Keratinocyte (primary cell): ENCODE measurements at regions not wholly inside any gene's neighbourhood (a gene's known extent, or its start where the extent isn't known, plus 50 kb on each side); places are given as distances from the start of the nearest gene placed in this dataset.

Source experiments
- DNase-seq: peaks from one replicate; pipeline ENCODE4 v3.0.0-alpha.2; 2011; ENCODE audit warnings: low read depth, missing footprints, low spot score
- FAIRE-seq: peaks from 2 replicates; lab custom pipeline; 2011; peaks lifted over from hg19 to GRCh38; lab: Jason Lieb, UNC
- H2AFZ ChIP-seq: 2 replicates; pipeline ENCODE4 v1.6.0; 2012; ENCODE audit warnings: low read length, control low read depth, inconsistent platforms; ENCODE audit not compliant: control insufficient read depth
- H3K27ac ChIP-seq: 2 replicates; pipeline ENCODE4 v1.5.1; 2011; ENCODE audit warnings: low read length; ENCODE audit not compliant: control insufficient read depth, insufficient read depth
- H3K27me3 ChIP-seq: 3 replicates; pipeline ENCODE4 v1.6.0; 2011; ENCODE audit warnings: low read length; ENCODE audit not compliant: control insufficient read depth, insufficient read depth; ENCODE audit errors: extremely low read depth
- H3K36me3 ChIP-seq, 2 experiments: 2 replicates in 1 of 2; 3 replicates in 1 of 2; pipeline ENCODE4 v1.5.1; 2011; ENCODE audit warnings: low read length in 2 of 2, mild to moderate bottlenecking in 1 of 2; ENCODE audit not compliant: control insufficient read depth in 2 of 2, insufficient read depth in 2 of 2; ENCODE audit errors: extremely low read depth in 1 of 2
- H3K4me1 ChIP-seq: 3 replicates; pipeline ENCODE4 v1.5.1; 2011; ENCODE audit warnings: low read length; ENCODE audit not compliant: control insufficient read depth, insufficient read depth; ENCODE audit errors: extremely low read depth
- H3K4me2 ChIP-seq: 3 replicates; pipeline ENCODE4 v1.6.0; 2011; ENCODE audit warnings: low read depth, low read length; ENCODE audit not compliant: control insufficient read depth, insufficient read depth; ENCODE audit errors: extremely low read depth
- H3K4me3 ChIP-seq, 3 experiments: fragments of 200-600 bp in 1 of 3; sonication (generic) in 1 of 3; 2 replicates in 2 of 3; 3 replicates in 1 of 3; pipeline ENCODE4 v1.5.1; 2011 to 2016; ENCODE audit warnings: low read length in 3 of 3, mild to moderate bottlenecking in 3 of 3, control low read depth in 2 of 3, inconsistent platforms in 1 of 3, low read depth in 1 of 3, mixed read lengths in 1 of 3, mixed run types in 1 of 3, moderate library complexity in 1 of 3; ENCODE audit not compliant: control insufficient read depth in 2 of 3, insufficient read depth in 2 of 3; ENCODE audit errors: extremely low read depth in 1 of 3
- H3K79me2 ChIP-seq: 2 replicates; pipeline ENCODE4 v1.6.0; 2012; ENCODE audit warnings: low read length; ENCODE audit not compliant: control insufficient read depth, insufficient read depth
- H3K9ac ChIP-seq: 3 replicates; pipeline ENCODE4 v1.6.0; 2011; ENCODE audit warnings: low read length; ENCODE audit not compliant: control insufficient read depth, insufficient read depth; ENCODE audit errors: extremely low read depth
- H3K9me1 ChIP-seq: 3 replicates; pipeline ENCODE4 v1.6.0; 2011; ENCODE audit warnings: low read length; ENCODE audit not compliant: control insufficient read depth, insufficient read depth; ENCODE audit errors: extremely low read depth
- H3K9me3 ChIP-seq: 2 replicates; pipeline ENCODE4 v1.5.1; 2012; ENCODE audit warnings: low read depth, low read length; ENCODE audit not compliant: control insufficient read depth
- H4K20me1 ChIP-seq: 3 replicates; pipeline ENCODE4 v1.6.0; 2011; ENCODE audit warnings: low read length; ENCODE audit not compliant: control insufficient read depth, insufficient read depth; ENCODE audit errors: extremely low read depth
- CTCF ChIP-seq, 3 experiments: IDR thresholded peaks in 1 of 3; conservative IDR thresholded peaks in 1 of 3; optimal IDR thresholded peaks in 1 of 3; 2 replicates in 2 of 3; 3 replicates in 1 of 3; pipeline versions ENCODE3 to v1.5.1; 2011; ENCODE audit warnings: low read length in 3 of 3, mild to moderate bottlenecking in 3 of 3, moderate library complexity in 2 of 3, control low read depth in 1 of 3, inconsistent platforms in 1 of 3; ENCODE audit not compliant: insufficient read depth in 2 of 3; ENCODE audit errors: extremely low read depth in 1 of 3
- EZH2 ChIP-seq: IDR thresholded peaks from one replicate; pipeline ENCODE4 v1.6.1; 2012; ENCODE audit warnings: inconsistent platforms, mild to moderate bottlenecking, low read length, moderate library complexity
- dilution Hi-C: fragments of 300-500 bp; cut with MboI; formaldehyde crosslinking; loops from one replicate; pipeline ENCODE4 v1.7.0; 2020; ENCODE audit warnings: low sequenced_read_pairs; ENCODE audit not compliant: extremely low pct_ligation_motif_present

- TF ChIP-seq EZH2 (no peak), CTCF (optimal IDR thresholded peaks at IDR 0.05 in 1 of 3, IDR thresholded peaks at IDR 0.05 in 1 of 3, conservative IDR thresholded peaks at IDR 0.05 in 1 of 3; ENCODE audit: extremely low read depth in 1 of 3, insufficient read depth in 2 of 3, low read length in 3 of 3) (peak in 2 of 3 experiments; percentile 14 to 45)
- dilution Hi-C loops = no loop called here
Measured at GRCh38 chr2:35454966-35455638, 900.5 kb upstream of the CRIM1 start.

GRCh38 chr2:35447821-35448220 is 907.8 kb upstream of the CRIM1 start:
- no peaks in the 10 kb centered on the region for H3K36me3 ChIP-seq
- H3K9ac ChIP-seq = no peak overlapping the region
- H3K9me1 ChIP-seq = no peaks in the 10 kb centered on the region
- H3K4me2 ChIP-seq = no peak overlapping the region
- no peaks in the 10 kb centered on the region for H3K9me3 ChIP-seq
- no peak for DNase-seq
- H3K79me2 ChIP-seq = no peaks in the 10 kb centered on the region
- no peaks in the 10 kb centered on the region for H4K20me1 ChIP-seq
- dilution Hi-C loops = no loop called here
- H3K27me3 ChIP-seq = no peaks in the 10 kb centered on the region
- no peak for TF ChIP-seq EZH2
- TF ChIP-seq CTCF (optimal IDR thresholded peaks at IDR 0.05 in 1 of 3, IDR thresholded peaks at IDR 0.05 in 1 of 3, conservative IDR thresholded peaks at IDR 0.05 in 1 of 3; ENCODE audit: extremely low read depth in 1 of 3, insufficient read depth in 2 of 3, low read length in 3 of 3) = no peak
- H3K4me3 ChIP-seq = no peak overlapping the region
- H3K4me1 ChIP-seq = no peaks in the 10 kb centered on the region
- no peak overlapping the region for H2AFZ ChIP-seq
- FAIRE-seq = no peak
- H3K27ac ChIP-seq = no peak overlapping the region

More at GRCh38 chr2:35454966-35455638, 900.5 kb upstream of the CRIM1 start:
- no peaks in the 10 kb centered on the region for H4K20me1 ChIP-seq
- H3K9me3 ChIP-seq = no peaks in the 10 kb centered on the region
- H3K9ac ChIP-seq = no peak overlapping the region
- no peaks in the 10 kb centered on the region for H3K79me2 ChIP-seq
- no peak overlapping the region for H3K27ac ChIP-seq
- DNase-seq (no peak), FAIRE-seq (no peak)
- no peak overlapping the region for H2AFZ ChIP-seq
- H3K9me1 ChIP-seq = no peaks in the 10 kb centered on the region
- no peaks in the 10 kb centered on the region for H3K27me3 ChIP-seq
- H3K4me3 ChIP-seq = no peak overlapping the region
- no peaks in the 10 kb centered on the region for H3K36me3 ChIP-seq
- H3K4me2 ChIP-seq = no peak overlapping the region
- H3K4me1 ChIP-seq = no peaks in the 10 kb centered on the region
